AG08395 (cell line): ENCODE measurements at regions not wholly inside any gene's neighbourhood (a gene's known extent, or its start where the extent isn't known, plus 50 kb on each side); places are given as distances from the start of the nearest gene placed in this dataset.

Experiments used
- DNase-seq: peaks from one replicate; pipeline ENCODE4 v3.0.0; 2012; ENCODE audit warnings: mixed read lengths, low spot score

- no peak for DNase-seq
Measured at GRCh38 chr1:208587110-208587509, 342.9 kb upstream of the PLXNA2 start.

DNA sequence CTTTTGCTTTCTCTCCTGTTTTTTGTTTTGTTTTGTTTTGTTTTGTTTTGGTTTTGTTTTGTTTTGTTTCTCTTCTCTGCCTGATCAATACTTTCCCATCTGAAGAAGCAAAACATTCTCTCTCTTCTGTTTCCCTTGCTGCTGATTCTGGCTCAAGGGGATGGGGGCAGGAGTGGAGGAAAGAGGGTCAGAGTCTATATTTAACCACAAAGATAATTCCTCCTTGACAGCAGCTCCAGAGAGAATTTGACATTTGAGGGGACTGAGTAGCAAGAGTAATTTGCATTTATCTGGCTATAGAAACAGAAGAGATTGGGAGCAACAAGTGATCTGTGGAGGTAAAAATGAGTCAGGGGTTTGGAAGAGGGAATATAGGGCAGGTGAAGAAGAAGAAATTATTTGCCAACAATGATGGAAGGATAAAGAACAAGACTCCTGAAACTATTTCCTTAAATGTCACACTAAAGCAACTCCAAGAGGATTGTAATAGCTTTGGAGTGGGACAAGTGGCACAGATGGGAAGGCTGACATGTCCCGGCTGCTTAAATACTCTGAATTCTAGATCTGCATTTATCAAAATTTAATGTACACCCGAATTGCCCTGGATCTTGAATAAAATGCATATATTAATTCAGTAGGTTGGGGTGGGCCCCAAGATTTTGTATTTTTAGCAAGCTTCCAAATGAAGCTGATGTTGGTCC is 349.3 kb upstream of the PLXNA2 start:
- no peak for DNase-seq

DNA sequence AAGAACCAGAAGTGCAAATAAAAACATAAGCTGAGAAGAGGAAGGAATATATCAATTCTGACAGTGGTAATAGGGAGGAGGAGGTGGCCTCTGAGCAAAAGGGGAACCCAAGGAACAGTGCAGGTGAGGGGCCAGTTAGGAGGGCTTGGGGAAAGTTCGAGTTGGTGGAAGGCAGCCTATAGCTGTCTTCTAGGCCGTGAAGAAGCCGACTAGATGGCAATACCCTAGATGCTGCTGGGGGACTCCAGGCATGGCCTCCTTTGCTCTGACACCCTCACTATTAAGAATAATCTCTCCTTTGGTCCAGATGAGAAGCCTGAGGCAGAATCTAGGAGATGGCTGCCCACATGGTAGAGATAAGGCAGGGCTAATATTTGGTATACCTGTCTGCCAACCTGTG is 351.1 kb upstream of the PLXNA2 start:
- DNase-seq = no peak

GRCh38 chr1:208595745-208596144 is 351.6 kb upstream of the PLXNA2 start:
- DNase-seq = peak; percentile 53

- no peak for DNase-seq
Measured at GRCh38 chr1:208597571-208597970, 353.4 kb upstream of the PLXNA2 start.

DNA sequence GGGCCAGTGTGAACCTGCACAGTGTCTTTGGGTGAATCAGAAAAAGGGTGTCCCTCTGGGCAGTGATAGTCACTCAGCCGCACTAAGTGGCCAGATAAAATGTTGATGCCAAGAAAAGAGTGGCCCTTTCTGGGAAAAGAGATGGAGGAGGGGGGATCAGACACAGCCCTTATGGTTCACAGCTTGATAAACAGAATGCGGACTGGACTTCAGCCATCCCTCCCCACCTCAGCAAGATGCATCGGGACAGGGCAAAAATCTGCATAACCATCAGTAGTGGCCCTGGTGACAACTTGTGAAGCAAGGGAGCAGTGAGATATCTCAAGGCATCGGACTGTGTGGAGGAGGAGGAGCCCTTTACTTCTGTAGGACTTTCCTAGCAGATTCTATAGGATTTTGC is 353.8 kb upstream of the PLXNA2 start:
- DNase-seq = no peak

DNA sequence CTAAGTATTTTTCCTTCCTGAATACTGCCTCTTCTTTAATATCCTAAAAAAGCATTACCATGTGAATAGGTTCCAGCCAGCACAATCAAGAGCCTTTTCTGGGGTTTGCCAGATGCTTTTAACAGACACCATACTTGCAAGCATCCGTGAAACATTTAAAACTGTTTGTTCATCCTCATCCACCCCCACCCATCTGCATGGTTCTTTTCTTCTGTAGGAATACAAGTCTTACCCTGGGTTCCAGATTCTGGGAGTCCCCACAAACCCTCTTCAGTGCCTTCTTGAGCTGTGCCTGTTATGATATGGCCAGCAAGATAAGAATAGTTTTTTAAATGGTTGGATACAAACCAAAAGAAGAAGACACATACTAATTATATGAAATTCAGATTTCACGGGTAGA is 354.9 kb upstream of the PLXNA2 start:
- no peak for DNase-seq

- no peak for DNase-seq
Measured at GRCh38 chr1:208600456-208601190, 356.4 kb upstream of the PLXNA2 start.

GRCh38 chr1:208601561-208601960 is 357.4 kb upstream of the PLXNA2 start:
- no peak for DNase-seq

DNA sequence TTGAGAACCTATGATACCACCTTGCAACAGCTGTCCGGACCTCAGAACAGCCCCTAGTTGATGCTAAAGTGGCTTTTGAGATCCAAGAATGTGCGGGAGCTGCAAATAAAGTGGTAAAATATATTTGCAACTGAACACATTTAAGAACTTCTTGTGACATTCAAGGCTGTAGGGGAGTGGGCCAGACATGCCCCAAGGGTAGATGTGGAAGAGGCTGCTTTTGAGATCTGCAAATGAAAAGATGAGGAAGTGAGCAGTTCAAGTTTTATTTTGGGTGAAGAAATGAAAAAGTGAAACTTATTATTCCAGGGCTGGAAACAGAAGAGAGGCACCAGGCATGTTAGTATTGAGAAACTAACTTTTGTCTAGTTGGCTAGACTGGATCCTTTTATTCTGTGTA is 359.5 kb upstream of the PLXNA2 start:
- DNase-seq = no peak

- no peak for DNase-seq
Measured at GRCh38 chr1:208604295-208604694, 360.1 kb upstream of the PLXNA2 start.

- no peak for DNase-seq
Measured at GRCh38 chr1:208606959-208607358, 362.8 kb upstream of the PLXNA2 start.

DNA sequence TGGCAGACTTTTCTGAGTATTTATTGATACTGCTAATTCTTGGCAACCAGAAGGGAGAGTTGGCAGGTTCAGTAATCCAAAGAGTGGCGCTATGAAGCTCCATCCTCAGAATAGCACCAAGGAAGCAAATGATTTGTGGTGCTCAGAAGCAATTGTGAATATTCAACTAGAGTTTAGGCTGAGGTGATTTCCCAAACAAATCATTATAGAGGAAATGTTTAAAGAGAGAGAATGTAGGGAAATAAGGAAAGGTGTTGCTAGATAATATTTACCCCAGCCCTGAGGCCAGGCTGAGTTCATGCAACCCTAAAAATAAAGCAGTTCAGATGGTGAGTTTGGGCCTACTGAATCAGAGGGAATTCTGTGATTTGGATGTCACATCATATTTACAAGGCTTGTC is 363.4 kb upstream of the PLXNA2 start:
- no peak for DNase-seq

DNA sequence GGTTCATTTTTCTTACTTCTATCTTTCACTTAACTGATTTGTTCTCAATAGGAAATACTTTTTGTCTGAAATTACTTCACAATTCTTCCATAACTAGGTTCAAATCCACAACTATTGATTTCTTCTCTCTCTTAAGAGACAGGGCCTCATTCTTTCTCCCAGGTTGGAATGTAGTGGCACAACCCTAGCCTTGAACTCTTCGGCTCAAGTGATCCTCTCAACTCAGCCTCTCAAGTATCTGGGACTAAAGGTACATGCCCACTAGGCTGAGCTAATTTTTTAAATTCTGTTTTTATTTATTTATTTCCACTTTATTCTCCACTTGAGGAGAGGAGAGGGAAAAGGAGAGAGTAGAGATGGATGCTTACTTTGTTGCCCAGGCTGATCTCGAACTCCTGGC is 370.4 kb upstream of the PLXNA2 start:
- no peak for DNase-seq

DNA sequence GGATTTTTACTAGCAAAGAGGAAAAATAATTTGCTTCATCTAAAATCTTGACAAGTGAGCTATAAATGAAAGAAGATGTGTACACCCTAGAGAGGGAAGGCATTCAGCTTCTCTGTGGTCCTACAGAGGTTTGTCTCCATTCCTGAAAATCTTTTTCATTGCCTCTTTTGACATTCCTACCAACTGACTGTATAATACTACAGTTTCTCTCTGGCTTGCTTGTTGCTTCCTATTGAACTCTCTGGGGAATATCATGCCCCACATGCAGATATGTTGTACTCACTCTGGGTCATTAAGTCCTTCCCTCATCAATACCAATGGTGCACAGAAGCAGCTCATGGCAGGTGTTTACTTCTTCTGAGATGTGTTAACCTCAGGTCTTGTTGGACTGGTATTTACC is 371.2 kb upstream of the PLXNA2 start:
- peak; percentile 19 for DNase-seq

DNA sequence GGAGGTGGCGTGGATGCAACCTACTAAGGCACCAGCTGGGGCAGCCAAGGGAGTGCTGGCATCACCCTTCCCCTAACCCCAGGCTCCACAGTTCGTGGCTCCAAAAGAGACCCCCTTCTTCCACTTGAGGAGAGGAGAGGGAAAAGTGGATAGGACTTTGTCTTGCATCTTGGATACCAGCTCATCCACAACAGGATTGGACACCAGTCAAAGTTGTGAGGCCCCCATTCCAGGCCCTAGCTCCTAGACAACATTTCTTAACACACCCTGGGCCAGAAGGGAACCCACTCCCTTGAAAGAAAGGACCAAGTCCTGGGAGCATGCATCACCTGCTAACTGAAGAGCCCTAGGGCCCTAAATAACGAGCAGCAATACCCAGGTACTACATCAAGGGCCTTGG is 372.6 kb upstream of the PLXNA2 start:
- no peak for DNase-seq

- no peak for DNase-seq
Measured at GRCh38 chr1:208628022-208628914, 384.1 kb upstream of the PLXNA2 start.

GRCh38 chr1:208631092-208631491 is 386.9 kb upstream of the PLXNA2 start:
- no peak for DNase-seq

DNA sequence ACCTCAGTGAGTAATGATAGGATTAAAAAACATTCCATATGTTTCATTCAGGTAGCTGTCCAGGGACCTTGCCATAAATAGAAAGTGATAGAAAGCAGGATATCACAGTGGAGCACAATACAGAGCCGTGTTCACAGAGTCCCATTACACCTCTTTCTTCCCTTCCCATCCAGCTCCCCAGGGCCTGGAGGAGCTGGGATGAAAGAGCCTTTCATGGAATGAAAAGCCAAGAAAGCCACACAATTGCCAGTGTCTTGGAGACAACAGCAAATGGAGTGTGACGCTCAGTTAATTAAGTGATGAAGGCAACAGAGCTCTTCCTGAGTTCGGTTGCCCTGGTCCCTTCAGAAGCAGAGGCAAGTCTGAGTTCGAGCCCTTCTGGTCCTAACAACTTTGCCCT is 387.3 kb upstream of the PLXNA2 start:
- DNase-seq = no peak

DNA sequence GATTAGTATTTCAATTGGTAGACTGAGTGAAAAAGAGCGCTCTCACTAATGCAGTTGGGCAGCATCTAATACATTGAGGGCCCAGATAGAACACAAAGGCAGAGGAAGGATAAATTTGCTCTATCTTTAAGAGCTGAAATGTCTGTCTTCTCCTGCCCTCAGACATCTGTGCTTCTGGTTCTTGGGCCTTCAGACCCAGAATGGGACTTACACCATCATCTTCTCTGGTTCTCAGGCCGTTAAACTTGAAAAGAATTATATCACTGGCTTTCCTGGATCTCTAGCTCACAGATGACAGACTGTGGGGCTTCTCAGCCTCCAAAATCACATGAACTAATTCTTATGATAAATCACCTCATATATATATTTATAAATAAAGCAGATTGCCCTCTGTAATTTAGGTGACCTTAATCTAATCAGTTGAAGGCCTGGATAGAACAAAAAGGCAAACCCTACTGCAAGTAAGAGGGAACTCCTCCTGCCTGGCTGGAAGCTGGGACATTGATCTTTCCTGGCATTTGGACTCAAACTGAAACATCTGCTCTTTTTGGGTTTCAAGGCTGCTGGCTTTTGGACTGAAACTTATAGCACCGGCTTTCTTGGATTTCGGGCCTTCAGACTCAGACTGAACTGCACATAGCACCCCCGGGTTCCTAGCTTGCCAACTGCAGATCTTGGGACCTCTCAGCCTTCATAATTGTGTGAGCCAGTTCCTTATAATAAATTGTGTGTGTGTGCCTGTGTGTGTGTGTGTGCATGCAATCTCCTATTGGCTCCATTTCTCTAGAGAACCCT is 390.4 kb upstream of the PLXNA2 start:
- no peak for DNase-seq

GRCh38 chr1:208637181-208637580 is 393.0 kb upstream of the PLXNA2 start:
- no peak for DNase-seq

GRCh38 chr1:208639382-208639781 is 395.2 kb upstream of the PLXNA2 start:
- DNase-seq = no peak
